H9 (cell line): ENCODE measurements at regions not wholly inside any gene's neighbourhood (a gene's known extent, or its start where the extent isn't known, plus 50 kb on each side); places are given as distances from the start of the nearest gene placed in this dataset.

Source experiments
- DNase-seq: peaks from one replicate; pipeline ENCODE4 v3.0.0-alpha.2; 2017
- H2AFZ ChIP-seq: one replicate; pipeline ENCODE4 v1.6.1; 2013; ENCODE audit warnings: mild to moderate bottlenecking, low read length, control low read depth, moderate library complexity
- H2AK5ac ChIP-seq: 2 replicates; pipeline ENCODE4 v1.6.1; 2013; ENCODE audit warnings: low read length, control low read depth, mixed read lengths; ENCODE audit not compliant: insufficient read length
- H2BK120ac ChIP-seq: one replicate; pipeline ENCODE4 v1.6.1; 2013; ENCODE audit warnings: low read depth, mild to moderate bottlenecking, low read length, control low read depth, inconsistent platforms; ENCODE audit not compliant: poor library complexity, severe bottlenecking
- H2BK12ac ChIP-seq: 2 replicates; pipeline ENCODE4 v1.6.1; 2013; ENCODE audit warnings: low read length, control low read depth, mixed read lengths, low read depth; ENCODE audit not compliant: insufficient read length
- H2BK15ac ChIP-seq: 2 replicates; pipeline ENCODE4 v1.6.1; 2013; ENCODE audit warnings: low read depth, low read length, control low read depth
- H2BK20ac ChIP-seq: one replicate; pipeline ENCODE4 v1.6.1; 2013; ENCODE audit warnings: low read depth, mild to moderate bottlenecking, low read length, control low read depth, inconsistent platforms; ENCODE audit not compliant: poor library complexity, severe bottlenecking
- H2BK5ac ChIP-seq: 2 replicates; pipeline ENCODE4 v1.6.1; 2013; ENCODE audit warnings: low read length, control low read depth, mixed read lengths; ENCODE audit not compliant: insufficient read length
- H3K14ac ChIP-seq: 2 replicates; pipeline ENCODE4 v1.6.1; 2013; ENCODE audit warnings: low read length, control low read depth; ENCODE audit not compliant: insufficient read depth
- H3K18ac ChIP-seq: 2 replicates; pipeline ENCODE4 v1.6.1; 2013; ENCODE audit warnings: low read depth, mild to moderate bottlenecking, mixed read lengths, low read length, control low read depth; ENCODE audit not compliant: insufficient read length
- H3K23ac ChIP-seq: 2 replicates; pipeline ENCODE4 v1.6.1; 2013; ENCODE audit warnings: low read length, control low read depth, mixed read lengths, low read depth; ENCODE audit not compliant: insufficient read length
- H3K23me2 ChIP-seq: 2 replicates; pipeline ENCODE4 v1.6.1; 2013; ENCODE audit warnings: low read depth, mild to moderate bottlenecking, mixed read lengths, low read length, control low read depth; ENCODE audit not compliant: insufficient read length, poor library complexity, severe bottlenecking
- H3K27ac ChIP-seq: 2 replicates; pipeline ENCODE4 v1.5.1; 2013; ENCODE audit warnings: low read length, control low read depth, mixed read lengths, low read depth; ENCODE audit not compliant: insufficient read length
- H3K27me3 ChIP-seq: 2 replicates; pipeline ENCODE4 v1.6.1; 2013; ENCODE audit warnings: low read length, control low read depth, inconsistent platforms; ENCODE audit not compliant: insufficient read depth
- H3K4ac ChIP-seq: 2 replicates; pipeline ENCODE4 v1.6.1; 2013; ENCODE audit warnings: low read depth, mild to moderate bottlenecking, control low read depth, inconsistent platforms, low read length, moderate library complexity
- H3K4me1 ChIP-seq: 2 replicates; pipeline ENCODE4 v1.6.1; 2013; ENCODE audit warnings: low read length, control low read depth, inconsistent platforms; ENCODE audit not compliant: insufficient read depth
- H3K4me2 ChIP-seq: 2 replicates; pipeline ENCODE4 v1.6.1; 2013; ENCODE audit warnings: low read length, control low read depth, mixed read lengths; ENCODE audit not compliant: insufficient read length, insufficient read depth
- H3K56ac ChIP-seq: 2 replicates; pipeline ENCODE4 v1.6.1; 2013; ENCODE audit warnings: low read depth, mild to moderate bottlenecking, mixed read lengths, low read length, control low read depth; ENCODE audit not compliant: insufficient read length
- H3K79me1 ChIP-seq: 2 replicates; pipeline ENCODE4 v1.6.1; 2013; ENCODE audit warnings: low read depth, mild to moderate bottlenecking, moderate library complexity, low read length, control low read depth, inconsistent platforms; ENCODE audit not compliant: insufficient read depth, poor library complexity, severe bottlenecking
- H3K79me2 ChIP-seq: 2 replicates; pipeline ENCODE4 v1.6.1; 2013; ENCODE audit warnings: low read length, control low read depth, inconsistent platforms; ENCODE audit not compliant: insufficient read depth
- H3K9ac ChIP-seq: 2 replicates; pipeline ENCODE4 v1.6.1; 2013; ENCODE audit warnings: low read length, control low read depth, mixed read lengths; ENCODE audit not compliant: insufficient read length; ENCODE audit errors: extremely low read depth
- H3K9me3 ChIP-seq: one replicate; pipeline ENCODE4 v1.6.1; 2013; ENCODE audit warnings: low read depth, low read length, inconsistent platforms; ENCODE audit not compliant: control insufficient read depth
- H3T11ph ChIP-seq: one replicate; pipeline ENCODE4 v1.6.1; 2013; ENCODE audit warnings: mild to moderate bottlenecking, low read length, control low read depth, inconsistent platforms
- H4K20me1 ChIP-seq: one replicate; pipeline ENCODE4 v1.6.1; 2013; ENCODE audit not compliant: control insufficient read depth, insufficient read length, insufficient read depth
- H4K5ac ChIP-seq: 2 replicates; pipeline ENCODE4 v1.6.1; 2013; ENCODE audit warnings: low read depth, mild to moderate bottlenecking, mixed read lengths, low read length, control low read depth; ENCODE audit not compliant: insufficient read length
- H4K8ac ChIP-seq: replicated peaks from 2 replicates; pipeline ENCODE4 v1.6.1; 2013; ENCODE audit warnings: low read length, control low read depth, mixed read lengths, low read depth; ENCODE audit not compliant: insufficient read length
- H4K91ac ChIP-seq: 2 replicates; pipeline ENCODE4 v1.6.1; 2013; ENCODE audit warnings: low read depth, mild to moderate bottlenecking, moderate library complexity, mixed read lengths, low read length, control low read depth; ENCODE audit not compliant: insufficient read length
- H3K27ac Mint-ChIP-seq, 3 experiments: 2 replicates in 2 of 3; 3 replicates in 1 of 3; pipeline ENCODE4 v1.8.0; 2020 to 2021; ENCODE audit warnings: mixed read lengths in 3 of 3, mild to moderate bottlenecking in 1 of 3, moderate library complexity in 1 of 3
- H3K27me3 Mint-ChIP-seq: 2 replicates; pipeline ENCODE4 v1.8.0; 2021; ENCODE audit warnings: low read depth, mild to moderate bottlenecking, moderate library complexity, mixed read lengths
- H3K36me3 Mint-ChIP-seq, 3 experiments: 2 replicates in 2 of 3; 3 replicates in 1 of 3; pipeline ENCODE4 v1.8.0; 2020 to 2021; ENCODE audit warnings: low read depth in 3 of 3, mixed read lengths in 3 of 3; ENCODE audit not compliant: insufficient read depth in 1 of 3
- H3K4me1 Mint-ChIP-seq, 2 experiments: 2 replicates each; pipeline ENCODE4 v1.8.0; 2020; ENCODE audit warnings: mixed read lengths in 2 of 2
- H3K4me3 Mint-ChIP-seq, 2 experiments: 2 replicates in 1 of 2; 3 replicates in 1 of 2; pipeline ENCODE4 v1.8.0; 2020 to 2021; ENCODE audit warnings: mild to moderate bottlenecking in 2 of 2, mixed read lengths in 2 of 2, moderate library complexity in 1 of 2
- H3K9me3 Mint-ChIP-seq, 2 experiments: 2 replicates in 1 of 2; 3 replicates in 1 of 2; pipeline ENCODE4 v1.8.0; 2020; ENCODE audit warnings: mild to moderate bottlenecking in 2 of 2, mixed read lengths in 2 of 2, moderate library complexity in 1 of 2
- WGBS: extraction: QIAGEN DNeasy Blood & Tissue Kit; methylation state at CpG from one replicate; pipeline ENCODE4 v1.1.7; 2013; ENCODE audit warnings: missing lambda C conversion rate, low lambda C conversion rate, mixed read lengths; ENCODE audit not compliant: insufficient read length; ENCODE audit errors: extremely low coverage; 5-methylcytosine and 5-hydroxymethylcytosine counted together
- TF ChIP-seq, protein P1 (sequence below): fragments of 200-600 bp; sonication (generic); conservative IDR thresholded peaks from 3 replicates; pipeline ENCODE4 v1.8.0; 2021; ENCODE audit warnings: antibody characterized with exemption, mild to moderate bottlenecking

DNA sequence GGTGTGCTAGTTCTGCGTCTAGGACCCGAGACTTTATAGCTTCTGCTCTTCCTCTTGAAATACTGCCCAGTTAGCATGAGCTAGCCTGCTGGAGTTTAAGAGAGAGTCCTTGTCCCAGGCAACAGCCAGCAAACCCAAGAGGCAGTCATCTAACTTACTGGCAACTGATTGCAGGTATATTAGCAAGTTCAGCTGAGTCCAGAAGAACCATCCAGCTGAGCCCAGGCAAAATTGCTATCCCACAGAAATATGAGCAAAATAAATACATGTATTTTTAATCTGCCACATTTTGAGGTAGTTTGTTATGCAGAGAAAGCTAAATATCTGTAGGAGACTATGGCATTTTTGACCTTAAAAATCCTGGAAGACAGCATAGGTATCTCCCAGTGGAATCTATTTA, 174.4 kb upstream of the CMC1 start:
- Histone ChIP-seq H3K4me1 (no peaks in the 10 kb centered on the region), H4K91ac (no peak overlapping the region), H3K18ac (no peak overlapping the region), H3K79me1 (no peaks in the 10 kb centered on the region), H4K8ac (no peak overlapping the region), H2BK20ac (no peak overlapping the region), H3K4me2 (no peak overlapping the region), H3K79me2 (no peaks in the 10 kb centered on the region), H3K23ac (no peak overlapping the region), H3K9ac (no peak overlapping the region), H3K9me3 (no peaks in the 10 kb centered on the region), H3K4ac (no peak overlapping the region), H3T11ph (no peak overlapping the region), H2BK15ac (no peak overlapping the region), H2BK5ac (no peak overlapping the region), H2BK120ac (no peak overlapping the region), H3K23me2 (no peaks in the 10 kb centered on the region), H2AFZ (no peak overlapping the region), H3K27ac (no peak overlapping the region), H4K20me1 (no peaks in the 10 kb centered on the region), H2AK5ac (no peak overlapping the region), H4K5ac (no peak overlapping the region), H2BK12ac (no peak overlapping the region), H3K27me3 (no peaks in the 10 kb centered on the region), H3K56ac (no peak overlapping the region), H3K14ac (no peak overlapping the region)
- no peak for DNase-seq
- WGBS, result no CpG with 5 or more reads among the region's 2 CpGs
- Mint-ChIP-seq H3K4me3 (no peak overlapping the region), H3K4me1 (peaks cover 17 to 22% of the 10 kb centered on the region in 2 experiments), H3K27ac (no peak overlapping the region), H3K9me3 (peaks cover 17 to 20% of the 10 kb centered on the region in 2 experiments), H3K36me3 (peaks cover 4 to 18% (median 6%) of the 10 kb centered on the region in 3 experiments), H3K27me3 (peaks cover 2% of the 10 kb centered on the region; the same call in 1 of the 2 replicates)
- TF ChIP-seq, protein P1, sequence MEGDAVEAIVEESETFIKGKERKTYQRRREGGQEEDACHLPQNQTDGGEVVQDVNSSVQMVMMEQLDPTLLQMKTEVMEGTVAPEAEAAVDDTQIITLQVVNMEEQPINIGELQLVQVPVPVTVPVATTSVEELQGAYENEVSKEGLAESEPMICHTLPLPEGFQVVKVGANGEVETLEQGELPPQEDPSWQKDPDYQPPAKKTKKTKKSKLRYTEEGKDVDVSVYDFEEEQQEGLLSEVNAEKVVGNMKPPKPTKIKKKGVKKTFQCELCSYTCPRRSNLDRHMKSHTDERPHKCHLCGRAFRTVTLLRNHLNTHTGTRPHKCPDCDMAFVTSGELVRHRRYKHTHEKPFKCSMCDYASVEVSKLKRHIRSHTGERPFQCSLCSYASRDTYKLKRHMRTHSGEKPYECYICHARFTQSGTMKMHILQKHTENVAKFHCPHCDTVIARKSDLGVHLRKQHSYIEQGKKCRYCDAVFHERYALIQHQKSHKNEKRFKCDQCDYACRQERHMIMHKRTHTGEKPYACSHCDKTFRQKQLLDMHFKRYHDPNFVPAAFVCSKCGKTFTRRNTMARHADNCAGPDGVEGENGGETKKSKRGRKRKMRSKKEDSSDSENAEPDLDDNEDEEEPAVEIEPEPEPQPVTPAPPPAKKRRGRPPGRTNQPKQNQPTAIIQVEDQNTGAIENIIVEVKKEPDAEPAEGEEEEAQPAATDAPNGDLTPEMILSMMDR, result no peak
